Memory B cell (primary cell): ENCODE measurements at regions not wholly inside any gene's neighbourhood (a gene's known extent, or its start where the extent isn't known, plus 50 kb on each side); places are given as distances from the start of the nearest gene placed in this dataset.

Experiments
- ATAC-seq: fragments of 150-1000 bp; cut with Tn5 transposase; 2 replicates; pipeline ENCODE4 v1.10.0; 2021; ENCODE audit warnings: low read depth, mild to moderate bottlenecking, moderate library complexity
- DNase-seq, 2 donors: peaks; one replicate each; pipeline ENCODE4 v3.0.0; 2022; ENCODE audit warnings: low spot score in 2 of 2
- H3K27ac Mint-ChIP-seq: one replicate; pipeline ENCODE4 v1.8.0; 2022; ENCODE audit warnings: mild to moderate bottlenecking, moderate library complexity, mixed read lengths
- H3K27me3 Mint-ChIP-seq: one replicate; pipeline ENCODE4 v1.8.0; 2022; ENCODE audit warnings: mixed read lengths
- H3K36me3 Mint-ChIP-seq: one replicate; pipeline ENCODE4 v1.8.0; 2022; ENCODE audit warnings: mild to moderate bottlenecking, mixed read lengths
- H3K4me1 Mint-ChIP-seq: one replicate; pipeline ENCODE4 v1.8.0; 2022; ENCODE audit warnings: mixed read lengths
- H3K4me3 Mint-ChIP-seq: one replicate; pipeline ENCODE4 v1.8.0; 2022; ENCODE audit warnings: mild to moderate bottlenecking, moderate library complexity, mixed read lengths
- H3K9me3 Mint-ChIP-seq: one replicate; pipeline ENCODE4 v1.8.0; 2022; ENCODE audit warnings: mixed read lengths

- no peak overlapping the region for H3K27ac Mint-ChIP-seq
- H3K36me3 Mint-ChIP-seq, result no peaks in the 10 kb centered on the region
- no peak overlapping the region for H3K4me3 Mint-ChIP-seq
- no peak for DNase-seq
- no peaks in the 10 kb centered on the region for H3K4me1 Mint-ChIP-seq
- no peak for ATAC-seq
- peaks cover 3% of the 10 kb centered on the region for H3K9me3 Mint-ChIP-seq
- H3K27me3 Mint-ChIP-seq, result peaks cover 7% of the 10 kb centered on the region
These were observed 83.8 kb downstream of the AXIN2 start for GRCh38 chr17:65477600-65477999.

GRCh38 chr17:65474660-65475059 is 86.8 kb downstream of the AXIN2 start:
- no peaks in the 10 kb centered on the region for H3K4me1 Mint-ChIP-seq
- H3K36me3 Mint-ChIP-seq, result no peaks in the 10 kb centered on the region

GRCh38 chr17:65473985-65474384 is 87.5 kb downstream of the AXIN2 start:
- Mint-ChIP-seq H3K9me3 (no peaks in the 10 kb centered on the region), H3K27me3 (peaks cover 10% of the 10 kb centered on the region), H3K4me3 (no peak overlapping the region), H3K27ac (no peak overlapping the region), H3K36me3 (no peaks in the 10 kb centered on the region), H3K4me1 (no peaks in the 10 kb centered on the region)
- ATAC-seq (no peak), DNase-seq (no peak)

More at GRCh38 chr17:65474660-65475059, 86.8 kb downstream of the AXIN2 start:
- no peak for ATAC-seq
- H3K4me3 Mint-ChIP-seq, result no peak overlapping the region
- no peak overlapping the region for H3K27ac Mint-ChIP-seq
- no peaks in the 10 kb centered on the region for H3K9me3 Mint-ChIP-seq
- DNase-seq, result no peak
- peaks cover 10% of the 10 kb centered on the region for H3K27me3 Mint-ChIP-seq

- no peaks in the 10 kb centered on the region for H3K36me3 Mint-ChIP-seq
- no peaks in the 10 kb centered on the region for H3K4me1 Mint-ChIP-seq
- H3K27me3 Mint-ChIP-seq, result peaks cover 10% of the 10 kb centered on the region
- no peak for DNase-seq
- H3K9me3 Mint-ChIP-seq, result no peaks in the 10 kb centered on the region
- H3K4me3 Mint-ChIP-seq, result no peak overlapping the region
- no peak overlapping the region for H3K27ac Mint-ChIP-seq
- no peak for ATAC-seq
These were observed 88.1 kb downstream of the AXIN2 start for GRCh38 chr17:65473363-65473762.

- Mint-ChIP-seq H3K36me3 (no peaks in the 10 kb centered on the region), H3K27ac (no peak overlapping the region), H3K4me1 (no peaks in the 10 kb centered on the region), H3K4me3 (no peak overlapping the region), H3K9me3 (no peaks in the 10 kb centered on the region), H3K27me3 (peaks cover 10% of the 10 kb centered on the region)
- ATAC-seq (no peak), DNase-seq (no peak)
These were observed 88.7 kb downstream of the AXIN2 start for GRCh38 chr17:65472666-65473309.

- H3K4me3 Mint-ChIP-seq, result no peak overlapping the region
- DNase-seq (no peak), ATAC-seq (no peak)
- H3K36me3 Mint-ChIP-seq, result no peaks in the 10 kb centered on the region
- peaks cover 10% of the 10 kb centered on the region for H3K27me3 Mint-ChIP-seq
- H3K9me3 Mint-ChIP-seq, result no peaks in the 10 kb centered on the region
- no peak overlapping the region for H3K27ac Mint-ChIP-seq
- H3K4me1 Mint-ChIP-seq, result no peaks in the 10 kb centered on the region
These were observed 90.7 kb downstream of the AXIN2 start for GRCh38 chr17:65470783-65471182.

GRCh38 chr17:65468321-65468720 is 93.1 kb downstream of the AXIN2 start:
- Mint-ChIP-seq H3K4me1 (no peaks in the 10 kb centered on the region), H3K9me3 (no peaks in the 10 kb centered on the region), H3K27me3 (peaks cover 7% of the 10 kb centered on the region), H3K36me3 (no peaks in the 10 kb centered on the region), H3K4me3 (no peak overlapping the region), H3K27ac (no peak overlapping the region)
- ATAC-seq (no peak), DNase-seq (no peak)

GRCh38 chr17:65467156-65467555 is 94.3 kb downstream of the AXIN2 start:
- H3K4me1 Mint-ChIP-seq, result no peaks in the 10 kb centered on the region
- H3K27me3 Mint-ChIP-seq, result peaks cover 7% of the 10 kb centered on the region
- H3K4me3 Mint-ChIP-seq, result no peak overlapping the region
- H3K36me3 Mint-ChIP-seq, result no peaks in the 10 kb centered on the region
- no peak for DNase-seq
- H3K9me3 Mint-ChIP-seq, result peaks cover 1% of the 10 kb centered on the region
- no peak overlapping the region for H3K27ac Mint-ChIP-seq
- ATAC-seq, result no peak

- no peaks in the 10 kb centered on the region for H3K4me1 Mint-ChIP-seq
- ATAC-seq (no peak), DNase-seq (no peak)
- no peaks in the 10 kb centered on the region for H3K36me3 Mint-ChIP-seq
- peaks cover 4% of the 10 kb centered on the region for H3K9me3 Mint-ChIP-seq
- H3K27ac Mint-ChIP-seq, result no peak overlapping the region
- H3K27me3 Mint-ChIP-seq, result peaks cover 7% of the 10 kb centered on the region
- H3K4me3 Mint-ChIP-seq, result no peak overlapping the region
These were observed 94.9 kb downstream of the AXIN2 start for GRCh38 chr17:65466547-65466946.

GRCh38 chr17:65463242-65463641 is 98.2 kb downstream of the AXIN2 start:
- DNase-seq (no peak), ATAC-seq (no peak)
- Mint-ChIP-seq H3K4me3 (no peak overlapping the region), H3K4me1 (no peaks in the 10 kb centered on the region), H3K9me3 (peaks cover 4% of the 10 kb centered on the region), H3K36me3 (no peaks in the 10 kb centered on the region), H3K27ac (no peak overlapping the region), H3K27me3 (peaks cover 4% of the 10 kb centered on the region)

GRCh38 chr17:65459677-65460347 is 101.6 kb downstream of the AXIN2 start:
- H3K9me3 Mint-ChIP-seq, result peaks cover 4% of the 10 kb centered on the region
- no peak for ATAC-seq
- H3K36me3 Mint-ChIP-seq, result no peaks in the 10 kb centered on the region
- no peak overlapping the region for H3K27ac Mint-ChIP-seq
- H3K27me3 Mint-ChIP-seq, result peaks cover 5% of the 10 kb centered on the region
- no peak for DNase-seq
- H3K4me1 Mint-ChIP-seq, result no peaks in the 10 kb centered on the region
- H3K4me3 Mint-ChIP-seq, result no peak overlapping the region

GRCh38 chr17:65457635-65458257 is 103.7 kb downstream of the AXIN2 start:
- Mint-ChIP-seq H3K27me3 (peaks cover 3% of the 10 kb centered on the region), H3K4me3 (no peak overlapping the region), H3K4me1 (no peaks in the 10 kb centered on the region), H3K9me3 (peaks cover 4% of the 10 kb centered on the region), H3K36me3 (no peaks in the 10 kb centered on the region), H3K27ac (no peak overlapping the region)
- ATAC-seq (no peak), DNase-seq (no peak)

- Mint-ChIP-seq H3K36me3 (no peaks in the 10 kb centered on the region), H3K9me3 (peaks cover 4% of the 10 kb centered on the region), H3K27me3 (peaks cover 7% of the 10 kb centered on the region), H3K4me3 (no peak overlapping the region), H3K27ac (no peak overlapping the region), H3K4me1 (no peaks in the 10 kb centered on the region)
- ATAC-seq (no peak), DNase-seq (no peak)
These were observed 104.3 kb downstream of the AXIN2 start for GRCh38 chr17:65457183-65457582.

- Mint-ChIP-seq H3K27ac (no peak overlapping the region), H3K4me1 (no peaks in the 10 kb centered on the region), H3K9me3 (peaks cover 3% of the 10 kb centered on the region), H3K27me3 (peaks cover 7% of the 10 kb centered on the region), H3K4me3 (no peak overlapping the region), H3K36me3 (no peaks in the 10 kb centered on the region)
- ATAC-seq, result no peak
- DNase-seq, result no peak
These were observed 104.9 kb downstream of the AXIN2 start for GRCh38 chr17:65456368-65457151.
